Neural cell (in vitro differentiated cells): ENCODE measurements at regions not wholly inside any gene's neighbourhood (a gene's known extent, or its start where the extent isn't known, plus 50 kb on each side); places are given as distances from the start of the nearest gene placed in this dataset.

ENCODE experiments used
- H2AFZ ChIP-seq: fragments of 200-600, 300-800 bp; sonication (generic), shearing (Covaris generic); 2 replicates; pipeline ENCODE4 v1.6.0; 2014; ENCODE audit warnings: low read depth, mild to moderate bottlenecking, antibody characterized with exemption, low read length, moderate library complexity
- H3F3A ChIP-seq: fragments of 200-600 bp; shearing (Covaris generic); 2 replicates; pipeline ENCODE4 v1.6.1; 2016; ENCODE audit warnings: mild to moderate bottlenecking, moderate library complexity, mixed read lengths, antibody characterized with exemption, low read length; ENCODE audit not compliant: insufficient read depth, poor library complexity, severe bottlenecking
- H3K27ac ChIP-seq: fragments of 200-600, 300-800 bp; sonication (generic), shearing (Covaris generic); 2 replicates; pipeline ENCODE4 v1.5.1; 2014; ENCODE audit warnings: mild to moderate bottlenecking, low read length, moderate library complexity
- H3K27me3 ChIP-seq: fragments of 300-800, 200-600 bp; sonication (generic), shearing (Covaris generic); 2 replicates; pipeline ENCODE4 v1.6.0; 2014; ENCODE audit warnings: mild to moderate bottlenecking, low read depth, low read length, moderate library complexity; ENCODE audit not compliant: insufficient read depth
- H3K36me3 ChIP-seq: fragments of 300-800, 200-600 bp; sonication (generic), shearing (Covaris generic); 2 replicates; pipeline ENCODE4 v1.5.1; 2014; ENCODE audit warnings: mild to moderate bottlenecking, antibody characterized with exemption, low read length, moderate library complexity; ENCODE audit not compliant: insufficient read depth
- H3K4me2 ChIP-seq: fragments of 300-800, 200-600 bp; sonication (generic), shearing (Covaris generic); 2 replicates; pipeline ENCODE4 v1.6.0; 2014; ENCODE audit warnings: mild to moderate bottlenecking, low read length
- H3K4me3 ChIP-seq: fragments of 300-800, 200-600 bp; sonication (generic), shearing (Covaris generic); 2 replicates; pipeline ENCODE4 v1.5.1; 2014; ENCODE audit warnings: mild to moderate bottlenecking, low read length, moderate library complexity
- H3K79me2 ChIP-seq: fragments of 200-600 bp; shearing (Covaris generic); replicated peaks from 2 replicates; pipeline ENCODE4 v1.6.0; 2014; ENCODE audit warnings: mild to moderate bottlenecking, low read length, moderate library complexity; ENCODE audit not compliant: insufficient read depth
- H3K9ac ChIP-seq: fragments of 300-800, 200-600 bp; sonication (generic), shearing (Covaris generic); 2 replicates; pipeline ENCODE4 v1.6.1; 2016; ENCODE audit warnings: mild to moderate bottlenecking, low read length, mixed read lengths
- H3K9me2 ChIP-seq: fragments of 200-600 bp; shearing (Covaris generic); 2 replicates; pipeline ENCODE4 v1.6.1; 2016; ENCODE audit warnings: mild to moderate bottlenecking, low read length, mixed read lengths; ENCODE audit not compliant: insufficient read depth
- H3K9me3 ChIP-seq: fragments of 200-600, 300-800 bp; sonication (generic), shearing (Covaris generic); 2 replicates; pipeline ENCODE4 v1.6.1; 2016; ENCODE audit warnings: mild to moderate bottlenecking, mixed run types, low read length, moderate library complexity, mixed read lengths
- H4K20me1 ChIP-seq: fragments of 200-600 bp; shearing (Covaris generic); 2 replicates; pipeline ENCODE4 v1.6.1; 2016; ENCODE audit warnings: mild to moderate bottlenecking, mixed run types; ENCODE audit not compliant: insufficient read depth
- CTCF ChIP-seq: fragments of 450-650 bp; IDR thresholded peaks from 2 replicates; pipeline ENCODE4 v1.5.1; 2014; ENCODE audit warnings: antibody characterized with exemption, mild to moderate bottlenecking, moderate library complexity; ENCODE audit not compliant: poor library complexity, severe bottlenecking
- EP300 ChIP-seq: fragments of 450-650 bp; conservative IDR thresholded peaks from 2 replicates; pipeline ENCODE4 v1.6.1; 2014; ENCODE audit warnings: antibody characterized with exemption, mild to moderate bottlenecking, moderate library complexity; ENCODE audit not compliant: poor library complexity, severe bottlenecking
- EZH2 ChIP-seq: fragments of 200-600, 300-800 bp; shearing (Covaris generic), sonication (generic); IDR thresholded peaks from 2 replicates; pipeline ENCODE4 v1.6.1; 2014; ENCODE audit warnings: antibody characterized with exemption, low read length, borderline replicate concordance, mild to moderate bottlenecking; ENCODE audit not compliant: insufficient read depth, poor library complexity, severe bottlenecking
- MXI1 ChIP-seq: fragments of 450-650 bp; conservative IDR thresholded peaks from 2 replicates; pipeline ENCODE4 v1.6.1; 2014; ENCODE audit warnings: antibody characterized with exemption, mild to moderate bottlenecking; ENCODE audit not compliant: poor library complexity, severe bottlenecking
- POLR2AphosphoS5 ChIP-seq: IDR thresholded peaks from 2 replicates; pipeline ENCODE4 v1.6.1; 2012
- RAD21 ChIP-seq: fragments of 450-650 bp; conservative IDR thresholded peaks from 2 replicates; pipeline ENCODE4 v1.6.1; 2014; ENCODE audit warnings: antibody characterized with exemption, mild to moderate bottlenecking, moderate library complexity
- REST ChIP-seq: IDR thresholded peaks from 2 replicates; pipeline ENCODE4 v1.6.1; 2012; ENCODE audit warnings: borderline replicate concordance
- SMC3 ChIP-seq: fragments of 450-650 bp; conservative IDR thresholded peaks from 2 replicates; pipeline ENCODE4 v1.6.1; 2014; ENCODE audit warnings: antibody characterized with exemption, mild to moderate bottlenecking, moderate library complexity; ENCODE audit not compliant: poor library complexity
- TAF1 ChIP-seq: IDR thresholded peaks from 2 replicates; pipeline ENCODE4 v1.6.1; 2012; ENCODE audit warnings: low read depth

GRCh38 chr7:67711706-67712105, 715.1 kb downstream of the TYW1 start:
- no peaks in the 10 kb centered on the region for H3K27me3 ChIP-seq

GRCh38 chr7:67713451-67714056, 716.9 kb downstream of the TYW1 start:
- Histone ChIP-seq H3K27ac (no peak overlapping the region), H3K9me2 (no peaks in the 10 kb centered on the region), H4K20me1 (no peaks in the 10 kb centered on the region), H2AFZ (no peak overlapping the region), H3K4me2 (no peak overlapping the region), H3K27me3 (no peaks in the 10 kb centered on the region), H3K4me3 (no peak overlapping the region), H3F3A (no peaks in the 10 kb centered on the region), H3K36me3 (no peaks in the 10 kb centered on the region), H3K9me3 (no peaks in the 10 kb centered on the region), H3K79me2 (no peaks in the 10 kb centered on the region), H3K9ac (no peak overlapping the region)
- TF ChIP-seq SMC3: no peak
- no peak for TF ChIP-seq EZH2
- TF ChIP-seq EP300: peak; percentile 79
- no peak for TF ChIP-seq REST
- peak; percentile 89 for TF ChIP-seq POLR2AphosphoS5

More at GRCh38 chr7:67711706-67712105, 715.1 kb downstream of the TYW1 start:
- no peaks in the 10 kb centered on the region for H3K9me2 ChIP-seq
- H3F3A ChIP-seq: no peaks in the 10 kb centered on the region
- no peaks in the 10 kb centered on the region for H3K9me3 ChIP-seq
- no peak overlapping the region for H2AFZ ChIP-seq
- H4K20me1 ChIP-seq: no peaks in the 10 kb centered on the region
- H3K79me2 ChIP-seq: no peaks in the 10 kb centered on the region
- H3K27ac ChIP-seq: no peak overlapping the region
- TF ChIP-seq SMC3 (no peak), MXI1 (no peak), REST (no peak), POLR2AphosphoS5 (no peak), EP300 (no peak), CTCF (no peak), RAD21 (no peak), TAF1 (no peak), EZH2 (no peak)
- H3K9ac ChIP-seq: no peak overlapping the region
- no peak overlapping the region for H3K4me3 ChIP-seq
- H3K4me2 ChIP-seq: no peak overlapping the region
- no peaks in the 10 kb centered on the region for H3K36me3 ChIP-seq
